Esophagus squamous epithelium (tissue), 4 donors: ENCODE measurements at regions not wholly inside any gene's neighbourhood (a gene's known extent, or its start where the extent isn't known, plus 50 kb on each side); places are given as distances from the start of the nearest gene placed in this dataset.

Experiments used
- CTCF ChIP-seq, 6 experiments: fragments of 450-650 bp in 4 of 6; fragments of 200-600 bp in 2 of 6; sonication (generic) in 2 of 6; IDR thresholded peaks; one replicate each; pipeline ENCODE4 v1.5.1; 2016 to 2019; ENCODE audit warnings: antibody characterized with exemption in 6 of 6, mild to moderate bottlenecking in 4 of 6, moderate library complexity in 4 of 6
- POLR2A ChIP-seq, 4 donors: fragments of 450-650 bp; IDR thresholded peaks; one replicate each; pipeline ENCODE4 v1.6.1; 2017; ENCODE audit warnings: antibody characterized with exemption in 4 of 4, mild to moderate bottlenecking in 4 of 4, moderate library complexity in 3 of 4

DNA sequence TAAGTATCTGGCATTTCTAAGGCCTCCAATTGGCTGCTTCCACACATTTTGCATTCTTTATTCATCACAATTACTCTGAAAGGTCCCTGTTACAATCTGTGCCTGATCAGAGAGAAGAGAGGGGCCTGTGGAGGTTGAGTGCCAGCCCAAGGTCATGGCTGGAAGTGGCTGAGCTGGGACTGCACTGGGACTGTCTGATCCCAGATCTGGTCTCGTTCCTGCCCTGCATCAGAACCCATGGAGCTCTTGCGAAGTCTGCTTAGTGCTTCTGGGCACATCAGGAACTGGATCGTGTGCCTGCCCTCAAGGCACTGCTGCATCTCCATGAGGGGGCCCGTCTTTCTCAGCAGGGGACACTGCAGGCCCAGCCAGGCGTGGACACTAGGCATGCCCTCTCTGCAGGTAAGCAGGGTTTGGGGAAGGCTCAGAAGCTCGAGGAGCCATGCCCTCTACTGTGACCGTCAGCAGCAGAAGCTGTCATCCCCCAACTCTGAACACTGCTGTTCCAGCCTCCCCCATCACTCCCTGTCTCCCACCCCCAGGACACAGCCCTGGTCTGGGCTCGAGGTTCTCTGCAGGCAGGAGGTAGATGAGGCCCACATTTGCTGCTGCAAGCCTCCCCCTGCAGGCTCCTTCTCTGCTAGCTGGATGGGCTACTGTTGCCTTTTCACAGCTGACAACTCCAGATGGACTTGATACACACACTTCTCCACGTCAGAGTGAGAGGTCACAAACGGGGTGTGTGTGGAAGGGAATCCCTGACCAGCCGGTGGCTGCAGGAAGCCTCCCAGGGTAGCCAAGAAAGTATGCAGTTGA, 96.5 kb upstream of the PRR23E start:
- TF ChIP-seq CTCF (IDR thresholded peaks at IDR 0.05) (no peak), POLR2A (IDR thresholded peaks at IDR 0.05) (no peak)
